ENCODE measurements at regions not wholly inside any gene's neighbourhood (a gene's known extent, or its start where the extent isn't known, plus 50 kb on each side); places are given as distances from the start of the nearest gene placed in this dataset.

GRCh38 chr1:83742446-83742845 is 256.5 kb downstream of the TTLL7 start:
- TF ChIP-seq, protein P1, sequence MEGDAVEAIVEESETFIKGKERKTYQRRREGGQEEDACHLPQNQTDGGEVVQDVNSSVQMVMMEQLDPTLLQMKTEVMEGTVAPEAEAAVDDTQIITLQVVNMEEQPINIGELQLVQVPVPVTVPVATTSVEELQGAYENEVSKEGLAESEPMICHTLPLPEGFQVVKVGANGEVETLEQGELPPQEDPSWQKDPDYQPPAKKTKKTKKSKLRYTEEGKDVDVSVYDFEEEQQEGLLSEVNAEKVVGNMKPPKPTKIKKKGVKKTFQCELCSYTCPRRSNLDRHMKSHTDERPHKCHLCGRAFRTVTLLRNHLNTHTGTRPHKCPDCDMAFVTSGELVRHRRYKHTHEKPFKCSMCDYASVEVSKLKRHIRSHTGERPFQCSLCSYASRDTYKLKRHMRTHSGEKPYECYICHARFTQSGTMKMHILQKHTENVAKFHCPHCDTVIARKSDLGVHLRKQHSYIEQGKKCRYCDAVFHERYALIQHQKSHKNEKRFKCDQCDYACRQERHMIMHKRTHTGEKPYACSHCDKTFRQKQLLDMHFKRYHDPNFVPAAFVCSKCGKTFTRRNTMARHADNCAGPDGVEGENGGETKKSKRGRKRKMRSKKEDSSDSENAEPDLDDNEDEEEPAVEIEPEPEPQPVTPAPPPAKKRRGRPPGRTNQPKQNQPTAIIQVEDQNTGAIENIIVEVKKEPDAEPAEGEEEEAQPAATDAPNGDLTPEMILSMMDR (IDR thresholded peaks at IDR 0.05): no peak
- TF ChIP-seq POLR2A (IDR thresholded peaks at IDR 0.05): no peak
